Neutrophil (primary cell): ENCODE measurements at regions not wholly inside any gene's neighbourhood (a gene's known extent, or its start where the extent isn't known, plus 50 kb on each side); places are given as distances from the start of the nearest gene placed in this dataset.

Source experiments
- H3K27ac ChIP-seq: fragments of 200-600 bp; sonication (generic); 2 replicates; pipeline ENCODE4 v1.5.1; 2016; ENCODE audit warnings: mild to moderate bottlenecking, moderate library complexity
- H3K27me3 ChIP-seq: fragments of 200-600 bp; sonication (generic); 2 replicates; pipeline ENCODE4 v1.6.0; 2016; ENCODE audit warnings: mild to moderate bottlenecking
- H3K36me3 ChIP-seq: fragments of 200-600 bp; sonication (generic); 2 replicates; pipeline ENCODE4 v1.5.1; 2017
- H3K4me1 ChIP-seq, 2 experiments: fragments of 200-600 bp in 1 of 2; sonication (generic) in 1 of 2; 1 replicate in 1 of 2; 2 replicates in 1 of 2; pipeline versions ENCODE4 v1.5.1 to v1.6.1; 2013 to 2016; ENCODE audit warnings: low read depth in 1 of 2, low read length in 1 of 2, mild to moderate bottlenecking in 1 of 2, moderate library complexity in 1 of 2; ENCODE audit not compliant: control insufficient read depth in 1 of 2, insufficient read depth in 1 of 2
- H3K4me3 ChIP-seq, 2 experiments: fragments of 200-600 bp in 1 of 2; sonication (generic) in 1 of 2; 1 replicate in 1 of 2; 2 replicates in 1 of 2; pipeline ENCODE4 v1.5.1; 2013 to 2016; ENCODE audit warnings: low read depth in 1 of 2, low read length in 1 of 2, mild to moderate bottlenecking in 1 of 2, moderate library complexity in 1 of 2
- H3K9me3 ChIP-seq: fragments of 200-600 bp; sonication (generic); 2 replicates; pipeline ENCODE4 v1.5.1; 2016
- CTCF ChIP-seq: fragments of 200-600 bp; sonication (generic); IDR thresholded peaks from 2 replicates; pipeline ENCODE4 v1.5.1; 2016; ENCODE audit warnings: antibody characterized with exemption

GRCh38 chr10:89944138-89944537, 242.7 kb downstream of the KIF20B start:
- Histone ChIP-seq H3K27ac (no peak overlapping the region), H3K9me3 (no peaks in the 10 kb centered on the region), H3K27me3 (no peaks in the 10 kb centered on the region), H3K4me3 (no peak overlapping the region), H3K4me1 (no peaks in the 10 kb centered on the region), H3K36me3 (no peaks in the 10 kb centered on the region)
- TF ChIP-seq CTCF = no peak

- no peak for TF ChIP-seq CTCF
- Histone ChIP-seq H3K4me3 (no peak overlapping the region), H3K27ac (no peak overlapping the region), H3K36me3 (no peaks in the 10 kb centered on the region), H3K9me3 (no peaks in the 10 kb centered on the region), H3K27me3 (no peaks in the 10 kb centered on the region), H3K4me1 (no peaks in the 10 kb centered on the region)
Measured at GRCh38 chr10:89946106-89946505, 244.7 kb downstream of the KIF20B start.

- H3K4me1 ChIP-seq = no peaks in the 10 kb centered on the region
- no peaks in the 10 kb centered on the region for H3K9me3 ChIP-seq
- H3K36me3 ChIP-seq = no peaks in the 10 kb centered on the region
- no peak overlapping the region for H3K4me3 ChIP-seq
- no peak overlapping the region for H3K27ac ChIP-seq
- TF ChIP-seq CTCF = no peak
- H3K27me3 ChIP-seq = no peaks in the 10 kb centered on the region
Measured at GRCh38 chr10:89949496-89949895, 248.1 kb downstream of the KIF20B start.

- H3K9me3 ChIP-seq = no peaks in the 10 kb centered on the region
- no peaks in the 10 kb centered on the region for H3K27me3 ChIP-seq
- no peak overlapping the region for H3K4me3 ChIP-seq
- H3K36me3 ChIP-seq = no peaks in the 10 kb centered on the region
- no peak overlapping the region for H3K27ac ChIP-seq
- no peaks in the 10 kb centered on the region for H3K4me1 ChIP-seq
- TF ChIP-seq CTCF = no peak
Measured at GRCh38 chr10:89952325-89952724, 250.9 kb downstream of the KIF20B start.

- no peaks in the 10 kb centered on the region for H3K9me3 ChIP-seq
- TF ChIP-seq CTCF = no peak
- H3K36me3 ChIP-seq = no peaks in the 10 kb centered on the region
- H3K4me1 ChIP-seq = no peaks in the 10 kb centered on the region
- H3K4me3 ChIP-seq = no peak overlapping the region
- no peak overlapping the region for H3K27ac ChIP-seq
- H3K27me3 ChIP-seq = no peaks in the 10 kb centered on the region
Measured at GRCh38 chr10:89952751-89953150, 251.4 kb downstream of the KIF20B start.

GRCh38 chr10:89954061-89954460, 252.7 kb downstream of the KIF20B start:
- no peak overlapping the region for H3K4me3 ChIP-seq
- H3K9me3 ChIP-seq = no peaks in the 10 kb centered on the region
- no peak overlapping the region for H3K27ac ChIP-seq
- H3K27me3 ChIP-seq = no peaks in the 10 kb centered on the region
- no peak for TF ChIP-seq CTCF
- no peaks in the 10 kb centered on the region for H3K36me3 ChIP-seq
- no peaks in the 10 kb centered on the region for H3K4me1 ChIP-seq
